Progenitor cell of endocrine pancreas (in vitro differentiated cells): ENCODE measurements at regions not wholly inside any gene's neighbourhood (a gene's known extent, or its start where the extent isn't known, plus 50 kb on each side); places are given as distances from the start of the nearest gene placed in this dataset.

ENCODE experiments used
- DNase-seq: peaks from one replicate; pipeline ENCODE4 v3.0.0; 2021; ENCODE audit warnings: low spot score; ENCODE audit not compliant: unreplicated experiment
- H3K27ac Mint-ChIP-seq: 2 replicates; pipeline ENCODE4 v1.8.0; 2021; ENCODE audit warnings: mild to moderate bottlenecking, moderate library complexity, mixed read lengths
- H3K27me3 Mint-ChIP-seq: 2 replicates; pipeline ENCODE4 v1.8.0; 2021; ENCODE audit warnings: mixed read lengths
- H3K36me3 Mint-ChIP-seq: 2 replicates; pipeline ENCODE4 v1.8.0; 2022; ENCODE audit warnings: mixed read lengths; ENCODE audit not compliant: insufficient read depth
- H3K4me1 Mint-ChIP-seq: 2 replicates; pipeline ENCODE4 v1.8.0; 2021; ENCODE audit warnings: low read depth, mixed read lengths
- H3K4me3 Mint-ChIP-seq: 2 replicates; pipeline ENCODE4 v1.8.0; 2021; ENCODE audit warnings: low read depth, mild to moderate bottlenecking, moderate library complexity, mixed read lengths
- H3K9me3 Mint-ChIP-seq: 2 replicates; pipeline ENCODE4 v1.8.0; 2021; ENCODE audit warnings: low read depth, mixed read lengths
- CTCF ChIP-seq: fragments of 200-600 bp; sonication (generic); IDR thresholded peaks from one replicate; pipeline ENCODE4 v1.5.0; 2021; ENCODE audit warnings: antibody characterized with exemption, mild to moderate bottlenecking; ENCODE audit not compliant: unreplicated experiment

GRCh38 chr17:73719588-73720071, 75.4 kb upstream of the SDK2 start:
- H3K4me1 Mint-ChIP-seq = peaks cover 2% of the 10 kb centered on the region
- TF ChIP-seq CTCF = no peak
- H3K36me3 Mint-ChIP-seq = no peaks in the 10 kb centered on the region
- H3K4me3 Mint-ChIP-seq = no peak overlapping the region
- no peak overlapping the region for H3K27ac Mint-ChIP-seq
- no peaks in the 10 kb centered on the region for H3K9me3 Mint-ChIP-seq
- no peak for DNase-seq
- H3K27me3 Mint-ChIP-seq = peaks cover 27% of the 10 kb centered on the region

GRCh38 chr17:73720187-73720834, 76.1 kb upstream of the SDK2 start:
- no peaks in the 10 kb centered on the region for H3K9me3 Mint-ChIP-seq
- H3K4me3 Mint-ChIP-seq = no peak overlapping the region
- no peak overlapping the region for H3K27ac Mint-ChIP-seq
- H3K36me3 Mint-ChIP-seq = no peaks in the 10 kb centered on the region
- no peak for DNase-seq
- H3K4me1 Mint-ChIP-seq = peaks cover 2% of the 10 kb centered on the region
- no peak for TF ChIP-seq CTCF
- peaks cover 26% of the 10 kb centered on the region for H3K27me3 Mint-ChIP-seq

GRCh38 chr17:73722165-73722564, 77.9 kb upstream of the SDK2 start:
- Mint-ChIP-seq H3K36me3 (no peaks in the 10 kb centered on the region), H3K4me3 (no peak overlapping the region), H3K27me3 (peaks cover 14% of the 10 kb centered on the region), H3K4me1 (peaks cover 2% of the 10 kb centered on the region), H3K27ac (no peak overlapping the region), H3K9me3 (no peaks in the 10 kb centered on the region)
- TF ChIP-seq CTCF = no peak
- DNase-seq = no peak

- Mint-ChIP-seq H3K4me1 (peaks cover 2% of the 10 kb centered on the region), H3K9me3 (no peaks in the 10 kb centered on the region), H3K36me3 (no peaks in the 10 kb centered on the region), H3K4me3 (no peak overlapping the region), H3K27ac (no peak overlapping the region), H3K27me3 (peaks cover 19% of the 10 kb centered on the region)
- TF ChIP-seq CTCF = no peak
- DNase-seq = no peak
Observed at GRCh38 chr17:73723317-73723716, 79.1 kb upstream of the SDK2 start.

GRCh38 chr17:73724341-73724740, 80.1 kb upstream of the SDK2 start:
- no peak overlapping the region for H3K27ac Mint-ChIP-seq
- H3K4me1 Mint-ChIP-seq = no peaks in the 10 kb centered on the region
- no peak for TF ChIP-seq CTCF
- no peak for DNase-seq
- H3K36me3 Mint-ChIP-seq = no peaks in the 10 kb centered on the region
- no peaks in the 10 kb centered on the region for H3K9me3 Mint-ChIP-seq
- peaks cover 19% of the 10 kb centered on the region for H3K27me3 Mint-ChIP-seq
- no peak overlapping the region for H3K4me3 Mint-ChIP-seq
